ENCODE measurements at regions not wholly inside any gene's neighbourhood (a gene's known extent, or its start where the extent isn't known, plus 50 kb on each side); places are given as distances from the start of the nearest gene placed in this dataset.
A peak's percentile ranks its signal among the peaks of the same experiment; 100 is the strongest.

GRCh38 chr3:194982472-194982871 is 288.5 kb downstream of the XXYLT1 start:
- DNase-seq (ENCODE audit: low read depth, low spot score), result no peak
- H3K27ac ChIP-seq, result no peak overlapping the region

DNA sequence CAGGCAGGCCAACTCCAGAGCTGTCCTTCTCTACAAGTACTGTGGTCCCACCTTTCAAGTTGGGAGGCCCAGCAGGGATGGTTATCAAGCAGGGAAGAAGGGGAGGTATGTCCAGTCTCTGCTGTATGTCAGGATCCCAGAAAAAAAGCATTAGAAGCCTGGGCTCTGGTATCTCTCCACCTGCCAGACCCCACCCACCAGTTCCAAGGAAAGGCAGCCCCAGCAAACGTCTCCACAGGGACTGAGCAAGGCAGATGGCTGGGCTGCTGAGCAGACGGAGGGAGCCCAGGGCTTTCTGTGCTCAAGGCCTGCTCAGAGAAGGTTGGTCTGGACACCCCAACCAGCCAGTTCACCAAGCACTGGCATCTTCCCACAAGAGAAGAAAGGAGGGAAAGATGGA is 287.8 kb downstream of the XXYLT1 start:
- DNase-seq (ENCODE audit: low read depth, low spot score), result no peak

DNA sequence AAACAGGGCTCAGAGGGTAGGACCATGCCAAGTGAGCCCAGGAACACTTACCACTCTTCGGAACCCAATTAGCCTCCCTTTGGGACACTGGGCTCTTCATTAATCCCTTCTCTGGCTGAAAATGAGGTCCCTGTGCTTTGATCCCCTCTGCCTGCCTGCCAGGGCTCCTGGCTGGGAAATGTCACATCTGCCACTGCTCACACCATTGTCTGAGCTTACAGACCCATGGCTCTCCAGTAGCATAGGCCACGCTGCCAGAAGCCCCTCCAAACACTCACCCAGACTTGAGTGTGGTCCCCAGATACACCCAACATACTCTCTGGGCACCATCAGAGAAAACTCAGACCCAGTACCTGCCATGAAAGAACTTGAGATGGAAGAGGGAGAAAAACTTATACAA is 287.3 kb downstream of the XXYLT1 start:
- DNase-seq (ENCODE audit: low read depth, low spot score), result no peak
- no peak overlapping the region for H3K27ac ChIP-seq

More for the DNA sequence above, 287.8 kb downstream of the XXYLT1 start:
- no peak overlapping the region for H3K27ac ChIP-seq

GRCh38 chr3:194984066-194984465 is 286.9 kb downstream of the XXYLT1 start:
- no peak for DNase-seq (ENCODE audit: low read depth, low spot score)
- H3K27ac ChIP-seq, result no peak overlapping the region

DNA sequence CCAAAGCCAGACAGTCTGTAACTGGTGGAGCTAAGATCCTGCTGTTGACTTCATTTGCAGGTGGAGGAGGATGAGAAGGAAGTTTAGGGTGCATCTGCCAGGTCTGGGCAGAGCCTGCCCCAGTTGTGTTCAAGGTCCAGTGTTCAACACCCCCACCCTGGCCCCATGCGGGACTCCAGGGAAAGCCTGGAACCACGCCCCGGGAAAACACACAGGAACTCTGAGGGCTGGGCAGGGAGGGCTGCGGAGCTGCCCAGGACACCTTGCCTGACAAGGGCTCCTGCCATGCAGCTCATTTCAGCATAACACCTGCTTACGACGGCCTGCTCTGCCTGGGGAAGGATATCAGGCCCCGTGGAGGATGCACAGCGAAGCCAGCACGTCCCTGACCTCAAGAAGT is 286.3 kb downstream of the XXYLT1 start:
- no peak overlapping the region for H3K27ac ChIP-seq

GRCh38 chr3:194985031-194985578 is 285.9 kb downstream of the XXYLT1 start:
- no peak for DNase-seq (ENCODE audit: low read depth, low spot score)
- peak overlapping the region; percentile 62 for H3K27ac ChIP-seq

More for the DNA sequence above, 286.3 kb downstream of the XXYLT1 start:
- DNase-seq (ENCODE audit: low read depth, low spot score), result no peak

DNA sequence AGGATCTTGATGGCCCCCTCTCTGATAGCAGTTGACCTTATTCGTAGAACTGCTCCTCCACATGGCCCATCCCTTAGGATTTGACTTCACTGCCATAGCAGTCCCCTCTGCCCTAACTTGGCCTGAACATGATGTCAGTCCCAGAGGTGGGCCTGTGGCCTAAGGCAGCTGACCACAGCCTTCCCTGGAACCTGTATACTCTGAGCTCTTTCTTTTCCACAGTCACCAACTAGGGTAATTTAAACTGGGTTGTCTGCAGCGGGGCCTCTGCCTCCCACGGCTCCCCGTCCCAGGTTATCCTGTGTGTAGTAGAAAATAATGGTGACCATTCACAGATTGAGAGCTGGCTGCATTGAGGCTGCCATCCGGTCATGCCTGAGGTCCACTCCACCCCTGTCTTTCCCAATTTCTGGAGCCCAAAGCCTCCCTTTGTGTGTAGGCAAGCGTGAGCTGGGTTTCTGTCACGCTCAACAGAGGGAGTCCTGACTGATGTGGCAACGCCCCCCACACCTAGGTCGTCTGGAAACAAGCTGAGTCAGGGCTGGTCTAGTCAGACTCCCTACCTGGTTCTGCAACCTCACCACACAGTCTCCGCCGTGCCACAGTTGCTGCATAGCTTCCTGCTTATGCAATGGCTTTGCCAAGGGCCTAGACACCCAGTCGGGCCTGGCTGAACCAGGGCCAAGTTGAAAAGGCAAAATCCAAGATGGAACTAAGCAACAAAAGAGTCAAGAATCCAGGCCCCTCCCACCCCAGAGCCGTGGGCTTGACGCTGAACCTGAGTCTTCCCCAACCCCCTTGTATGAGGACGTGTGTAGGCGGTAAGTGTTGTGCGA is 284.5 kb downstream of the XXYLT1 start:
- H3K27ac ChIP-seq, result peak overlapping the region; percentile 62

DNA sequence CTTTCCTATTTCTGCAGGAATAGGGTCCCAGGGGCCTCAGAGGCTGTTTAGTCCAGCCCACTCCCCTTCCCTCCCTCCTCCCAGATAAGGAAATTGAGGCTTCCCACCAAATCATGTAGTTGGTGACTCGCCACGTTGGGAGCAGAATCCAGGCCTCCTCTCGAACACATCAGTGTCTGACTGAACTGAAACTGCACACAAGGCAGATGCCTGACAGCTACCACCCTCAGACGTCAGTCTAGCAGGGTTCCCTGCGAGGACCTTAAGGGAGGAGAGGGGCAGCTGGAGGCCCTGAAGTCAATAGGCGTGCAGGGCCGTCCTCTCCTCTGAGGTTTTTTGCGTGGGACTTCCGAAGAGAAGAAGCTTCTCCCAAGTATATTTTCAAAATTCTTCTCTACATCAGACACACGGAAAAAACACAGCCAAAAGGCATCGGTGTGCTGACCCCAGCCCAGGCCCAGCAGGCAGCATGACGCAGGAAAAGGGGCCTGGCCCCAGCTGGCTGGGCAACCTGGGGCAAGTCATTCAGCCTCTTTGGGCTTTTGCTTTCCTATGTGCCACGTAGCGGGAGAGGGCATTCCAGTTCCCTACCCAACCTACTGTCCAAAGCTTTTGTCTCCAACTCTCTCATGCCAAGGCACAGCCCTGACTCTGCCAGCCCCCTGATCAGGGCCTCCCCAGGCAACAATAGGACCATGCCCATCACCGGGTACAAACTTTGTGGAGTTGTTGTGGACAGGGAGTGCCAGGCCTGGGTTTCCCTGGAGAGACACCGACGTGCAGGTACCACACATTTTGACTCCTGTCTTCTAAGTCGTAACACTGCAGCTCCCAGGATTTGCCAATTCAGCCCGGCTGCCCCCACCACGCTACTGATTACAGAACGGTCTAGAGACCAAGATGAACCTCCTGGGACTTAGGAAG is 283.1 kb downstream of the XXYLT1 start:
- no peak overlapping the region for H3K27ac ChIP-seq
- no peak for DNase-seq (ENCODE audit: low read depth, low spot score)

More for the DNA sequence above, 284.5 kb downstream of the XXYLT1 start:
- DNase-seq (ENCODE audit: low read depth, low spot score), result peak; percentile 96

GRCh38 chr3:194988495-194989165 is 282.3 kb downstream of the XXYLT1 start:
- DNase-seq (ENCODE audit: low read depth, low spot score), result no peak
- no peak overlapping the region for H3K27ac ChIP-seq

GRCh38 chr3:194989241-194989640 is 281.7 kb downstream of the XXYLT1 start:
- no peak overlapping the region for H3K27ac ChIP-seq
- DNase-seq (ENCODE audit: low read depth, low spot score), result no peak

DNA sequence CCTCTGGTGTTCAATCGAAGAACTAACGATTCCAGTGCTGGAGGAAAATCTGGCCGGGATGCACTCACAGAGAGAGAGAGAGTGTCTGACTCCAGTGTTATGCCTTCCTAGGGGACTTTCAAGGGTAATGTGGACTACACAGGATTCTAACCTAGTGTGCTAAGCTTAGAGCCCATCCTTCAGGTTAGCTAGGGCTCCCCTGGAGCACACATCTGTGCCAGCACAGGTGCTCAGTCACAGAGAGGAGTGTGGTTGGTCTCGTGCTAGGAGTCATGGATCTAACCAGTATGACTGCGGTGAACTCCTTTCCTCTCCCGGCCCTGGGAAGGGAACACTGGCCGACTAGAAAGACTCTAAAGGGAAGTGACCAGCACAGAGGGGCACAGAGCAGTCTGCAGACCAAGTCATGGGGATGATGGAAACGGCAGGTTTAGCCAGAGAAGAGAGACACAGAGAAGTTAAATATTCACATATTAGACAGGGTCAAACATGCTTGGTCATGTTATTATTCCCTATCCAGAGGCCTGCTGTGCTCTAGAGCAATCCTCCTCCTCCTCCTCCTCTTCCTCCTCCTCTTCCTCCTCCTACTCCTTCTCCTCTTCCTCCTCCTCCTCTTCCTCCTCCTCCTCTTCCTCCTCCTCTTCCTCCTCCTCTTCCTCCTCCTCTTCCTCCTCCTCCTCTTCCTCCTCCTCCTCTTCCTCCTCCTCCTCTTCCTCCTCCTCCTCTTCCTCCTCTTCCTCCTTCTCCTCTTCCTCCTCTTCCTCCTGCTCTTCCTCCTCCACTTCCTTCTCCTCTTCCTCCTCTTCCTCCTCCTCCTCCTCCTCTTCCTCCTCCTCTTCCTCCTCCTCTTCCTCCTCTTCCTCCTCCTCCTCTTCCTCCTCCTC is 280.3 kb downstream of the XXYLT1 start:
- no peak overlapping the region for H3K27ac ChIP-seq
- DNase-seq (ENCODE audit: low read depth, low spot score), result no peak

DNA sequence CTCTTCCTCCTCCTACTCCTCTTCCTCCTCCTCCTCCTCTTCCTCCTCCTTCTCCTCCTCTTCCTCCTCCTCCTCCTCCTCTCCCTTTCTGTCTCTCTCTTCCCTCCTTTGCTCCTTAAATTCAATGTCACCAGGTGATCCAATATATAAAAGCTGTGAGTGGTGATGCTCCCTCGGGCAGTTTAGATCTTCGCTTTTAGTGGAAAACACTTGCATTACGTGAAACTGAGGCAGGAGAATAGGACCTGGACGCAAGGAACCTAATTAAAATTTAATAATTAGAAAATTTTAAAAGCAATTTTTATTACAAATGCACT is 279.7 kb downstream of the XXYLT1 start:
- H3K27ac ChIP-seq, result no peak overlapping the region
- DNase-seq (ENCODE audit: low read depth, low spot score), result no peak

- no peak for DNase-seq (ENCODE audit: low read depth, low spot score)
- H3K27ac ChIP-seq, result no peak overlapping the region
Observed at GRCh38 chr3:194993896-194994295, 277.1 kb downstream of the XXYLT1 start.

DNA sequence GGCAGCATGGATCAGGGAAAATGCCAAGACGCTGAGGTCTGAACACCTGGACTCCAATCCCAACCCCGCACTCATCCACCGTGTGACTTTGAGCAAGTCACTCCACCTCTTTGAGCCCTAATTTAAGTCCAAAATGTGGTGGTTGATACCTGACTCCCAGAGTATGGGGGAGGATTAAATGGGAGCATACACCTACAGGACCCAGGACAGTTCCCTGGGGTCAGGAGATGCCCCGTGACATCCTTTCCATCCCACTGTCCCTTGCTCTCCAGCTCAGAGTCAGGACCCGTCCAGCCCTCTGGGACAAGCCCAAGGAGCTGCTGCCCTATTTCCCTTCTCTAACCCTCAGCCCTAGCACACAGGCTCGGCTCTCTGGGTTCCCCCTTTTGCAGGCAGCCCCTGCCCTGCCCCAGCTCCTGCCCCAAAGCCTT is 276.4 kb downstream of the XXYLT1 start:
- DNase-seq (ENCODE audit: low read depth, low spot score), result no peak
- H3K27ac ChIP-seq, result no peak overlapping the region

DNA sequence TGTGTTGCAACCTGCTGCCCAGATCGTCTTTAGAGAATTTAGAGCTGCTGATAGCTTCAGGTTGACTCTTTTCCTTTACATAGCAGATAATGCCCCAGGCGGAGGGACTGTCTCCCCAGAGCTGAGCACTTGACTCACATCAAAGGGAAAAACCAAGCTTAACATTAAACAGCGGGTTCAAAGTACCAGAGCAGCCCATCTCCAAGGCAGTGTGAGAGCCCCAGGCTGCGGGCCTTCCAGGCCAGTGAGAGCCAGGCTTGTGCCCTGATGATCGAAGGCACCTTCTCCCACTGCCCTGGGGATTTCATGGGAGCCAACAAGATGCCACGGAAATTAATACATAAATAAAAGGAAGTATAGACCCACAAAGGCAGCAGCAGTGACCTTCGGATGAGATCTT is 275.6 kb downstream of the XXYLT1 start:
- DNase-seq (ENCODE audit: low read depth, low spot score), result no peak

DNA sequence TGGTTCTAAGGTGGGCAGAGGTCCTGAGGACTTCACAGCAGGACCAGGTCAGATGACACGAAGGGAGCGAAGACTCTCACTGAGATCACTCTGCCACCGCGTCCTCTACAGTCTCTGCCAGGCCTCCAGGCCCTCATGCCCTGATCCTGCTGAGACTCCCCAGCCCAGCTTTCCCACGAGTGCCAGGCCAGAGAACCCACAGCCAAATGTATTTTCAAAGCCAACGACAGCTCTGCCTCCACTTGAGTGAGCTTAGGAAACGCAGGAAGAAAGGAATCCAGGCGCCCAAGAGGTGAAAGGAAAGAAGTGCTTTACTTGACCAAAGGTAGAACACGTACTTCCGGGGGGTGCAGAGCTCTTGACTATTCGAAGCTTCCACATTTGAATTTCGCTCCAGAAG is 275.0 kb downstream of the XXYLT1 start:
- no peak for DNase-seq (ENCODE audit: low read depth, low spot score)
- no peak overlapping the region for H3K27ac ChIP-seq

More for the DNA sequence above, 275.6 kb downstream of the XXYLT1 start:
- H3K27ac ChIP-seq, result no peak overlapping the region

GRCh38 chr3:194996746-194997145 is 274.2 kb downstream of the XXYLT1 start:
- no peak overlapping the region for H3K27ac ChIP-seq
- no peak for DNase-seq (ENCODE audit: low read depth, low spot score)

GRCh38 chr3:194998417-194998816 is 272.5 kb downstream of the XXYLT1 start:
- H3K27ac ChIP-seq, result no peak overlapping the region
- DNase-seq (ENCODE audit: low read depth, low spot score), result no peak

DNA sequence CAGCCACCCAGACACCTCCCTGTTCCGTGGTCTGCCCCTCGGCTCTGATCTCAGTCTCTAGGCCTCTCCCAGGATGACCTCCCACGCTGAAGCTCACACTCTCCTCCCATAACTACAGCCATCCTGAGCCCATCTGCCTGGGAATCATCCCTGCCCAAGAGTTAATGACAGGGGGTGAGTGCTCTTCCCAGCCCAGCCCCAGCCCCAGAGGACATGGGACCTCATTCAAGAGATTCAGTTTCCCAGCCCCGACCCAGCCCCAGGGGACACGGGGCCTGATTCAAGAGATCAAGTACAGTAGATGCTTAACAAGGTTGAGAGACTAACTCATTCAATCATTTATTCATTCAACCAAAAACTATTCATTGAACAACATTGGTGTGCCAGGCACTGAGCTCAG is 272.0 kb downstream of the XXYLT1 start:
- no peak overlapping the region for H3K27ac ChIP-seq
- DNase-seq (ENCODE audit: low read depth, low spot score), result no peak

All from epithelial cell of prostate (primary cell).